NB4 (cell line): ENCODE measurements at regions not wholly inside any gene's neighbourhood (a gene's known extent, or its start where the extent isn't known, plus 50 kb on each side); places are given as distances from the start of the nearest gene placed in this dataset.

Source experiments
- POLR2A ChIP-seq: IDR thresholded peaks from 2 replicates; pipeline ENCODE4 v1.6.1; 2011; ENCODE audit warnings: mild to moderate bottlenecking; ENCODE audit not compliant: insufficient read length; ENCODE audit errors: extremely low read depth
- TF ChIP-seq, protein P1 (sequence below): IDR thresholded peaks from one replicate; pipeline ENCODE4 v1.5.1; 2012; ENCODE audit warnings: low read depth, low read length

- TF ChIP-seq, protein P1, sequence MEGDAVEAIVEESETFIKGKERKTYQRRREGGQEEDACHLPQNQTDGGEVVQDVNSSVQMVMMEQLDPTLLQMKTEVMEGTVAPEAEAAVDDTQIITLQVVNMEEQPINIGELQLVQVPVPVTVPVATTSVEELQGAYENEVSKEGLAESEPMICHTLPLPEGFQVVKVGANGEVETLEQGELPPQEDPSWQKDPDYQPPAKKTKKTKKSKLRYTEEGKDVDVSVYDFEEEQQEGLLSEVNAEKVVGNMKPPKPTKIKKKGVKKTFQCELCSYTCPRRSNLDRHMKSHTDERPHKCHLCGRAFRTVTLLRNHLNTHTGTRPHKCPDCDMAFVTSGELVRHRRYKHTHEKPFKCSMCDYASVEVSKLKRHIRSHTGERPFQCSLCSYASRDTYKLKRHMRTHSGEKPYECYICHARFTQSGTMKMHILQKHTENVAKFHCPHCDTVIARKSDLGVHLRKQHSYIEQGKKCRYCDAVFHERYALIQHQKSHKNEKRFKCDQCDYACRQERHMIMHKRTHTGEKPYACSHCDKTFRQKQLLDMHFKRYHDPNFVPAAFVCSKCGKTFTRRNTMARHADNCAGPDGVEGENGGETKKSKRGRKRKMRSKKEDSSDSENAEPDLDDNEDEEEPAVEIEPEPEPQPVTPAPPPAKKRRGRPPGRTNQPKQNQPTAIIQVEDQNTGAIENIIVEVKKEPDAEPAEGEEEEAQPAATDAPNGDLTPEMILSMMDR, result no peak
- no peak for TF ChIP-seq POLR2A
Measured at GRCh38 chr17:77697480-77698400, 260.8 kb upstream of the TNRC6C start.
